ENCODE measurements at regions not wholly inside any gene's neighbourhood (a gene's known extent, or its start where the extent isn't known, plus 50 kb on each side); places are given as distances from the start of the nearest gene placed in this dataset.

- TF ChIP-seq, protein P1, sequence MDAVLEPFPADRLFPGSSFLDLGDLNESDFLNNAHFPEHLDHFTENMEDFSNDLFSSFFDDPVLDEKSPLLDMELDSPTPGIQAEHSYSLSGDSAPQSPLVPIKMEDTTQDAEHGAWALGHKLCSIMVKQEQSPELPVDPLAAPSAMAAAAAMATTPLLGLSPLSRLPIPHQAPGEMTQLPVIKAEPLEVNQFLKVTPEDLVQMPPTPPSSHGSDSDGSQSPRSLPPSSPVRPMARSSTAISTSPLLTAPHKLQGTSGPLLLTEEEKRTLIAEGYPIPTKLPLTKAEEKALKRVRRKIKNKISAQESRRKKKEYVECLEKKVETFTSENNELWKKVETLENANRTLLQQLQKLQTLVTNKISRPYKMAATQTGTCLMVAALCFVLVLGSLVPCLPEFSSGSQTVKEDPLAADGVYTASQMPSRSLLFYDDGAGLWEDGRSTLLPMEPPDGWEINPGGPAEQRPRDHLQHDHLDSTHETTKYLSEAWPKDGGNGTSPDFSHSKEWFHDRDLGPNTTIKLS (IDR thresholded peaks at IDR 0.05; ENCODE audit: borderline replicate concordance, low read depth), result no peak
- TF ChIP-seq, protein P2, sequence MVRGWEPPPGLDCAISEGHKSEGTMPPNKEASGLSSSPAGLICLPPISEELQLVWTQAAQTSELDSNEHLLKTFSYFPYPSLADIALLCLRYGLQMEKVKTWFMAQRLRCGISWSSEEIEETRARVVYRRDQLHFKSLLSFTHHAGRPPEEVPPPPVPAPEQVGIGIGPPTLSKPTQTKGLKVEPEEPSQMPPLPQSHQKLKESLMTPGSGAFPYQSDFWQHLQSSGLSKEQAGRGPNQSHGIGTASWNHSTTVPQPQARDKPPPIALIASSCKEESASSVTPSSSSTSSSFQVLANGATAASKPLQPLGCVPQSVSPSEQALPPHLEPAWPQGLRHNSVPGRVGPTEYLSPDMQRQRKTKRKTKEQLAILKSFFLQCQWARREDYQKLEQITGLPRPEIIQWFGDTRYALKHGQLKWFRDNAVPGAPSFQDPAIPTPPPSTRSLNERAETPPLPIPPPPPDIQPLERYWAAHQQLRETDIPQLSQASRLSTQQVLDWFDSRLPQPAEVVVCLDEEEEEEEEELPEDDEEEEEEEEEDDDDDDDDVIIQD (CRISPR knock-in tag; IDR thresholded peaks at IDR 0.05), result no peak
- TF ChIP-seq PHTF2 (CRISPR knock-in tag; IDR thresholded peaks at IDR 0.05), result no peak
- TF ChIP-seq CHCHD3 (CRISPR knock-in tag; IDR thresholded peaks at IDR 0.05), result no peak
- TF ChIP-seq ZFPM2 (CRISPR knock-in tag; IDR thresholded peaks at IDR 0.05), result no peak
- TF ChIP-seq ESRRB (CRISPR knock-in tag; IDR thresholded peaks at IDR 0.05; ENCODE audit: borderline replicate concordance), result no peak
Measured at GRCh38 chr18:56386856-56387255, 251.5 kb downstream of the TXNL1 start (continued).

DNA sequence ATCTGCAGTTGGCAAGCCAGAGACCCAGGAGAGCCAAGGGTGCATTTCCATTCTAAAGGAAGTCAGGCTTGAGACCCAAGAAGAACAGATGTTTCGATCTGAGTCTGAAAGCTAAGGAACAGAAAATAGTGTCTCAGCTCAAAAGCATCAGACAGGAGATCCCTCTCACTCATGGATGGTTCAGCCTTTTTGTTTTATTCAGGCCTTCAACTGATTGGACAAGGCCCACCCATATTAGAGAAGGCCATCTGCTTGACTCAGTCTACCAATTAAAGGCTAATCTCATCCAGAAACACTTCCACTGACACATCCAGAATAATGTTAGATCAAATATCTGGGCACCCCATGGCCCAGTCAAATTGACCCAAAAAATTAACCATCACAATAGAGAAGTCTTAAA, 255.0 kb downstream of the TXNL1 start:
- no peak overlapping the region for H3K9ac ChIP-seq (ENCODE audit: insufficient read depth in 1 of 2, low read depth in 2 of 2, low read length in 2 of 2)
- H3K4me2 ChIP-seq (ENCODE audit: insufficient read depth, low read length), result no peak overlapping the region
- intact Hi-C loops (cut with micrococcal nuclease), result no loop called here
- H3K9me1 ChIP-seq (ENCODE audit: control insufficient read depth, insufficient read depth, low read length), result no peaks in the 10 kb centered on the region
- no peak for ATAC-seq
- no peaks in the 10 kb centered on the region for H3K4me1 ChIP-seq (replicated peaks in 1 of 2; ENCODE audit: control insufficient read depth in 2 of 2, insufficient read depth in 2 of 2, low read length in 2 of 2)
- FAIRE-seq, result no peak
- BruUV-seq (replicated peaks), result no TSS peak
- no peak overlapping the region for H3K4me3 ChIP-seq
- WGBS (ENCODE audit: insufficient coverage, low coverage, missing lambda C conversion rate), result 0% methylated on average over 1 of the region's 1 CpG
- H3K36me3 ChIP-seq (ENCODE audit: control insufficient read depth, insufficient read depth, low read length), result no peaks in the 10 kb centered on the region
- in situ Hi-C loops (cut with MboI), result no loop called here
- no peaks in the 10 kb centered on the region for H3K27me3 ChIP-seq (ENCODE audit: control insufficient read depth in 2 of 2, insufficient read depth in 2 of 2, low read length in 2 of 2)
- no peaks in the 10 kb centered on the region for H4K20me1 ChIP-seq (replicated peaks; ENCODE audit: control insufficient read depth, insufficient read depth, low read length)
- DNase-seq (ENCODE audit: extremely low read depth in 1 of 4, low spot score in 3 of 4), result no peak
- no peak overlapping the region for H2AFZ ChIP-seq (ENCODE audit: low read depth, low read length)
- no peaks in the 10 kb centered on the region for H3K79me2 ChIP-seq (ENCODE audit: control insufficient read depth, insufficient read depth, low read length)
- POLR2A ChIA-PET, result interaction anchor here (1.4 kb wide), 1 partner anchor 8 kb away, joined by 4 read pairs; no protein-coding TSS in a partner anchor
- no peak overlapping the region for H3K27ac ChIP-seq (ENCODE audit: extremely low read depth, low read depth, low read length)
- no peaks in the 10 kb centered on the region for H3K9me3 ChIP-seq (replicated peaks; ENCODE audit: control insufficient read depth, insufficient read depth, low read depth, low read length)
- CTCF ChIA-PET (ENCODE audit: low intra/inter-chr PET ratio), result no interaction called here
- no peak for TF ChIP-seq SMAD2 (IDR thresholded peaks at IDR 0.05; ENCODE audit: low read depth, low read length)
- no peak for TF ChIP-seq CBX5 (IDR thresholded peaks at IDR 0.05; ENCODE audit: borderline replicate concordance, low read depth)
- TF ChIP-seq ETS1 (conservative IDR thresholded peaks at IDR 0.05; ENCODE audit: control insufficient read depth, low read depth, low read length), result no peak
- no peak for TF ChIP-seq ZNF23 (CRISPR knock-in tag; IDR thresholded peaks at IDR 0.05)
- no peak for TF ChIP-seq ZNF232 (CRISPR knock-in tag; IDR thresholded peaks at IDR 0.05)
- TF ChIP-seq VEZF1 (CRISPR knock-in tag; IDR thresholded peaks at IDR 0.05), result no peak
- TF ChIP-seq ZNF134 (CRISPR knock-in tag; conservative IDR thresholded peaks at IDR 0.05), result peak; percentile 94
- no peak for TF ChIP-seq GABPB1 (CRISPR knock-in tag; IDR thresholded peaks at IDR 0.05)
- TF ChIP-seq ARNT (IDR thresholded peaks at IDR 0.05), result no peak
- TF ChIP-seq HES1 (IDR thresholded peaks at IDR 0.05; ENCODE audit: low read depth), result no peak
- TF ChIP-seq PHF21A (IDR thresholded peaks at IDR 0.05; ENCODE audit: borderline replicate concordance, low read depth), result no peak
